ENCODE measurements at regions not wholly inside any gene's neighbourhood (a gene's known extent, or its start where the extent isn't known, plus 50 kb on each side); places are given as distances from the start of the nearest gene placed in this dataset.

GRCh38 chr5:86807046-86808031 lies 189.6 kb downstream of the COX7C start:
- TF ChIP-seq CTCF (IDR thresholded peaks at IDR 0.05; ENCODE audit: insufficient read depth, low read length) (no peak), GABPA (IDR thresholded peaks at IDR 0.05; ENCODE audit: low read depth) (no peak), POLR2AphosphoS5 (IDR thresholded peaks at IDR 0.05; ENCODE audit: low read depth) (no peak), SPI1 (IDR thresholded peaks at IDR 0.05; ENCODE audit: borderline replicate concordance, low read depth) (no peak)
- TF ChIP-seq, protein P1, sequence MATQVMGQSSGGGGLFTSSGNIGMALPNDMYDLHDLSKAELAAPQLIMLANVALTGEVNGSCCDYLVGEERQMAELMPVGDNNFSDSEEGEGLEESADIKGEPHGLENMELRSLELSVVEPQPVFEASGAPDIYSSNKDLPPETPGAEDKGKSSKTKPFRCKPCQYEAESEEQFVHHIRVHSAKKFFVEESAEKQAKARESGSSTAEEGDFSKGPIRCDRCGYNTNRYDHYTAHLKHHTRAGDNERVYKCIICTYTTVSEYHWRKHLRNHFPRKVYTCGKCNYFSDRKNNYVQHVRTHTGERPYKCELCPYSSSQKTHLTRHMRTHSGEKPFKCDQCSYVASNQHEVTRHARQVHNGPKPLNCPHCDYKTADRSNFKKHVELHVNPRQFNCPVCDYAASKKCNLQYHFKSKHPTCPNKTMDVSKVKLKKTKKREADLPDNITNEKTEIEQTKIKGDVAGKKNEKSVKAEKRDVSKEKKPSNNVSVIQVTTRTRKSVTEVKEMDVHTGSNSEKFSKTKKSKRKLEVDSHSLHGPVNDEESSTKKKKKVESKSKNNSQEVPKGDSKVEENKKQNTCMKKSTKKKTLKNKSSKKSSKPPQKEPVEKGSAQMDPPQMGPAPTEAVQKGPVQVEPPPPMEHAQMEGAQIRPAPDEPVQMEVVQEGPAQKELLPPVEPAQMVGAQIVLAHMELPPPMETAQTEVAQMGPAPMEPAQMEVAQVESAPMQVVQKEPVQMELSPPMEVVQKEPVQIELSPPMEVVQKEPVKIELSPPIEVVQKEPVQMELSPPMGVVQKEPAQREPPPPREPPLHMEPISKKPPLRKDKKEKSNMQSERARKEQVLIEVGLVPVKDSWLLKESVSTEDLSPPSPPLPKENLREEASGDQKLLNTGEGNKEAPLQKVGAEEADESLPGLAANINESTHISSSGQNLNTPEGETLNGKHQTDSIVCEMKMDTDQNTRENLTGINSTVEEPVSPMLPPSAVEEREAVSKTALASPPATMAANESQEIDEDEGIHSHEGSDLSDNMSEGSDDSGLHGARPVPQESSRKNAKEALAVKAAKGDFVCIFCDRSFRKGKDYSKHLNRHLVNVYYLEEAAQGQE (IDR thresholded peaks at IDR 0.05; ENCODE audit: insufficient replicate concordance, low read depth), result no peak

Data from HL-60 (cell line).